Neural cell (in vitro differentiated cells): ENCODE measurements at regions not wholly inside any gene's neighbourhood (a gene's known extent, or its start where the extent isn't known, plus 50 kb on each side); places are given as distances from the start of the nearest gene placed in this dataset.

ENCODE experiments used
- H2AFZ ChIP-seq: fragments of 200-600, 300-800 bp; sonication (generic), shearing (Covaris generic); 2 replicates; pipeline ENCODE4 v1.6.0; 2014; ENCODE audit warnings: low read depth, mild to moderate bottlenecking, antibody characterized with exemption, low read length, moderate library complexity
- H3F3A ChIP-seq: fragments of 200-600 bp; shearing (Covaris generic); 2 replicates; pipeline ENCODE4 v1.6.1; 2016; ENCODE audit warnings: mild to moderate bottlenecking, moderate library complexity, mixed read lengths, antibody characterized with exemption, low read length; ENCODE audit not compliant: insufficient read depth, poor library complexity, severe bottlenecking
- H3K27ac ChIP-seq: fragments of 200-600, 300-800 bp; sonication (generic), shearing (Covaris generic); 2 replicates; pipeline ENCODE4 v1.5.1; 2014; ENCODE audit warnings: mild to moderate bottlenecking, low read length, moderate library complexity
- H3K27me3 ChIP-seq: fragments of 300-800, 200-600 bp; sonication (generic), shearing (Covaris generic); 2 replicates; pipeline ENCODE4 v1.6.0; 2014; ENCODE audit warnings: mild to moderate bottlenecking, low read depth, low read length, moderate library complexity; ENCODE audit not compliant: insufficient read depth
- H3K36me3 ChIP-seq: fragments of 300-800, 200-600 bp; sonication (generic), shearing (Covaris generic); 2 replicates; pipeline ENCODE4 v1.5.1; 2014; ENCODE audit warnings: mild to moderate bottlenecking, antibody characterized with exemption, low read length, moderate library complexity; ENCODE audit not compliant: insufficient read depth
- H3K4me2 ChIP-seq: fragments of 300-800, 200-600 bp; sonication (generic), shearing (Covaris generic); 2 replicates; pipeline ENCODE4 v1.6.0; 2014; ENCODE audit warnings: mild to moderate bottlenecking, low read length
- H3K4me3 ChIP-seq: fragments of 300-800, 200-600 bp; sonication (generic), shearing (Covaris generic); 2 replicates; pipeline ENCODE4 v1.5.1; 2014; ENCODE audit warnings: mild to moderate bottlenecking, low read length, moderate library complexity
- H3K79me2 ChIP-seq: fragments of 200-600 bp; shearing (Covaris generic); replicated peaks from 2 replicates; pipeline ENCODE4 v1.6.0; 2014; ENCODE audit warnings: mild to moderate bottlenecking, low read length, moderate library complexity; ENCODE audit not compliant: insufficient read depth
- H3K9ac ChIP-seq: fragments of 300-800, 200-600 bp; sonication (generic), shearing (Covaris generic); 2 replicates; pipeline ENCODE4 v1.6.1; 2016; ENCODE audit warnings: mild to moderate bottlenecking, low read length, mixed read lengths
- H3K9me2 ChIP-seq: fragments of 200-600 bp; shearing (Covaris generic); 2 replicates; pipeline ENCODE4 v1.6.1; 2016; ENCODE audit warnings: mild to moderate bottlenecking, low read length, mixed read lengths; ENCODE audit not compliant: insufficient read depth
- H3K9me3 ChIP-seq: fragments of 200-600, 300-800 bp; sonication (generic), shearing (Covaris generic); 2 replicates; pipeline ENCODE4 v1.6.1; 2016; ENCODE audit warnings: mild to moderate bottlenecking, mixed run types, low read length, moderate library complexity, mixed read lengths
- H4K20me1 ChIP-seq: fragments of 200-600 bp; shearing (Covaris generic); 2 replicates; pipeline ENCODE4 v1.6.1; 2016; ENCODE audit warnings: mild to moderate bottlenecking, mixed run types; ENCODE audit not compliant: insufficient read depth
- CTCF ChIP-seq: fragments of 450-650 bp; IDR thresholded peaks from 2 replicates; pipeline ENCODE4 v1.5.1; 2014; ENCODE audit warnings: antibody characterized with exemption, mild to moderate bottlenecking, moderate library complexity; ENCODE audit not compliant: poor library complexity, severe bottlenecking
- EP300 ChIP-seq: fragments of 450-650 bp; conservative IDR thresholded peaks from 2 replicates; pipeline ENCODE4 v1.6.1; 2014; ENCODE audit warnings: antibody characterized with exemption, mild to moderate bottlenecking, moderate library complexity; ENCODE audit not compliant: poor library complexity, severe bottlenecking
- EZH2 ChIP-seq: fragments of 200-600, 300-800 bp; shearing (Covaris generic), sonication (generic); IDR thresholded peaks from 2 replicates; pipeline ENCODE4 v1.6.1; 2014; ENCODE audit warnings: antibody characterized with exemption, low read length, borderline replicate concordance, mild to moderate bottlenecking; ENCODE audit not compliant: insufficient read depth, poor library complexity, severe bottlenecking
- MXI1 ChIP-seq: fragments of 450-650 bp; conservative IDR thresholded peaks from 2 replicates; pipeline ENCODE4 v1.6.1; 2014; ENCODE audit warnings: antibody characterized with exemption, mild to moderate bottlenecking; ENCODE audit not compliant: poor library complexity, severe bottlenecking
- POLR2AphosphoS5 ChIP-seq: IDR thresholded peaks from 2 replicates; pipeline ENCODE4 v1.6.1; 2012
- RAD21 ChIP-seq: fragments of 450-650 bp; conservative IDR thresholded peaks from 2 replicates; pipeline ENCODE4 v1.6.1; 2014; ENCODE audit warnings: antibody characterized with exemption, mild to moderate bottlenecking, moderate library complexity
- REST ChIP-seq: IDR thresholded peaks from 2 replicates; pipeline ENCODE4 v1.6.1; 2012; ENCODE audit warnings: borderline replicate concordance
- SMC3 ChIP-seq: fragments of 450-650 bp; conservative IDR thresholded peaks from 2 replicates; pipeline ENCODE4 v1.6.1; 2014; ENCODE audit warnings: antibody characterized with exemption, mild to moderate bottlenecking, moderate library complexity; ENCODE audit not compliant: poor library complexity
- TAF1 ChIP-seq: IDR thresholded peaks from 2 replicates; pipeline ENCODE4 v1.6.1; 2012; ENCODE audit warnings: low read depth

- H3K79me2 ChIP-seq, result no peaks in the 10 kb centered on the region
- H2AFZ ChIP-seq, result no peak overlapping the region
- no peak overlapping the region for H3K4me3 ChIP-seq
- H3K4me2 ChIP-seq, result no peak overlapping the region
- H4K20me1 ChIP-seq, result no peaks in the 10 kb centered on the region
- H3K9ac ChIP-seq, result no peak overlapping the region
- no peaks in the 10 kb centered on the region for H3K36me3 ChIP-seq
- no peaks in the 10 kb centered on the region for H3K27me3 ChIP-seq
- TF ChIP-seq REST (no peak), EP300 (no peak), RAD21 (no peak), TAF1 (no peak), POLR2AphosphoS5 (no peak), SMC3 (no peak), CTCF (no peak), EZH2 (no peak), MXI1 (no peak)
- H3K9me3 ChIP-seq, result no peaks in the 10 kb centered on the region
- no peak overlapping the region for H3K27ac ChIP-seq
- no peaks in the 10 kb centered on the region for H3F3A ChIP-seq
- H3K9me2 ChIP-seq, result no peaks in the 10 kb centered on the region
These were observed 1359.4 kb downstream of the EFNA5 start for GRCh38 chr5:106311230-106311915.

- Histone ChIP-seq H3K27me3 (no peaks in the 10 kb centered on the region), H3K36me3 (no peaks in the 10 kb centered on the region), H3F3A (no peaks in the 10 kb centered on the region), H2AFZ (no peak overlapping the region), H3K9me3 (no peaks in the 10 kb centered on the region), H3K9me2 (no peaks in the 10 kb centered on the region), H3K27ac (no peak overlapping the region), H3K79me2 (no peaks in the 10 kb centered on the region), H3K4me2 (no peak overlapping the region), H3K4me3 (no peak overlapping the region), H3K9ac (no peak overlapping the region), H4K20me1 (no peaks in the 10 kb centered on the region)
- no peak for TF ChIP-seq REST
- no peak for TF ChIP-seq SMC3
- TF ChIP-seq POLR2AphosphoS5, result no peak
- TF ChIP-seq TAF1, result no peak
- TF ChIP-seq EZH2, result no peak
- no peak for TF ChIP-seq RAD21
- no peak for TF ChIP-seq EP300
- no peak for TF ChIP-seq MXI1
- TF ChIP-seq CTCF, result no peak
These were observed 1363.5 kb downstream of the EFNA5 start for GRCh38 chr5:106307265-106307664.
